NB4 (cell line): ENCODE measurements at regions not wholly inside any gene's neighbourhood (a gene's known extent, or its start where the extent isn't known, plus 50 kb on each side); places are given as distances from the start of the nearest gene placed in this dataset.

Experiments used
- DNase-seq: peaks from one replicate; pipeline ENCODE4 v3.0.0; 2010; ENCODE audit warnings: low read depth
- H3K4me3 ChIP-seq: one replicate; pipeline ENCODE4 v1.5.1; 2011; ENCODE audit warnings: mild to moderate bottlenecking, low read depth, low read length, moderate library complexity
- MYC ChIP-seq: IDR thresholded peaks from 2 replicates; pipeline ENCODE4 v1.6.1; 2011; ENCODE audit warnings: low read depth, low read length
- POLR2A ChIP-seq: IDR thresholded peaks from 2 replicates; pipeline ENCODE4 v1.6.1; 2011; ENCODE audit warnings: mild to moderate bottlenecking; ENCODE audit not compliant: insufficient read length; ENCODE audit errors: extremely low read depth
- TF ChIP-seq, protein P1 (sequence below): IDR thresholded peaks from 2 replicates; pipeline ENCODE4 v1.6.1; 2011; ENCODE audit warnings: low read depth, low read length
- TF ChIP-seq, protein P2 (sequence below): IDR thresholded peaks from one replicate; pipeline ENCODE4 v1.5.1; 2012; ENCODE audit warnings: low read depth, low read length

DNA sequence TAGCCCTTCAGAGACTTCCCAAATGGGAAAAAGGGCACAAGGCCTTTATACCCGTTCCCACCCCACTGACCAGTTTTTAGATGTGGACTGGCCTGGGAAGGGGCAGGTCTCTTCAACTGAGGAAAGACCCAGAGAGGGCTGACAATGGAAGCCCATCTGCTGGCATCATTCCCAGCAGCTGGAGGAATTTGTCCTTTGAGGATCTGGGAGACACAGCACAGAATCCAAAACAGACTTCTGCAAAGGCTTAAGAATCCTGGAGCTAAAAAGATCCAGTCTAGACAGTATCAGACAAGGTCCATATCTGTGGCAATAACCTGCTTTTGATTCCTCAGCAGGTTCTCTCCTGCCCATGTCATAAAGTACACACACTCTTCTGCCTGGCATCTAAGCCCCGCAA is 329.2 kb downstream of the TMEM167A start:
- TF ChIP-seq POLR2A: no peak
- no peak for TF ChIP-seq MYC
- TF ChIP-seq, protein P1, sequence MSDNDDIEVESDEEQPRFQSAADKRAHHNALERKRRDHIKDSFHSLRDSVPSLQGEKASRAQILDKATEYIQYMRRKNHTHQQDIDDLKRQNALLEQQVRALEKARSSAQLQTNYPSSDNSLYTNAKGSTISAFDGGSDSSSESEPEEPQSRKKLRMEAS: no peak
- TF ChIP-seq, protein P2, sequence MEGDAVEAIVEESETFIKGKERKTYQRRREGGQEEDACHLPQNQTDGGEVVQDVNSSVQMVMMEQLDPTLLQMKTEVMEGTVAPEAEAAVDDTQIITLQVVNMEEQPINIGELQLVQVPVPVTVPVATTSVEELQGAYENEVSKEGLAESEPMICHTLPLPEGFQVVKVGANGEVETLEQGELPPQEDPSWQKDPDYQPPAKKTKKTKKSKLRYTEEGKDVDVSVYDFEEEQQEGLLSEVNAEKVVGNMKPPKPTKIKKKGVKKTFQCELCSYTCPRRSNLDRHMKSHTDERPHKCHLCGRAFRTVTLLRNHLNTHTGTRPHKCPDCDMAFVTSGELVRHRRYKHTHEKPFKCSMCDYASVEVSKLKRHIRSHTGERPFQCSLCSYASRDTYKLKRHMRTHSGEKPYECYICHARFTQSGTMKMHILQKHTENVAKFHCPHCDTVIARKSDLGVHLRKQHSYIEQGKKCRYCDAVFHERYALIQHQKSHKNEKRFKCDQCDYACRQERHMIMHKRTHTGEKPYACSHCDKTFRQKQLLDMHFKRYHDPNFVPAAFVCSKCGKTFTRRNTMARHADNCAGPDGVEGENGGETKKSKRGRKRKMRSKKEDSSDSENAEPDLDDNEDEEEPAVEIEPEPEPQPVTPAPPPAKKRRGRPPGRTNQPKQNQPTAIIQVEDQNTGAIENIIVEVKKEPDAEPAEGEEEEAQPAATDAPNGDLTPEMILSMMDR: no peak
- no peak for DNase-seq
- no peak overlapping the region for H3K4me3 ChIP-seq

DNA sequence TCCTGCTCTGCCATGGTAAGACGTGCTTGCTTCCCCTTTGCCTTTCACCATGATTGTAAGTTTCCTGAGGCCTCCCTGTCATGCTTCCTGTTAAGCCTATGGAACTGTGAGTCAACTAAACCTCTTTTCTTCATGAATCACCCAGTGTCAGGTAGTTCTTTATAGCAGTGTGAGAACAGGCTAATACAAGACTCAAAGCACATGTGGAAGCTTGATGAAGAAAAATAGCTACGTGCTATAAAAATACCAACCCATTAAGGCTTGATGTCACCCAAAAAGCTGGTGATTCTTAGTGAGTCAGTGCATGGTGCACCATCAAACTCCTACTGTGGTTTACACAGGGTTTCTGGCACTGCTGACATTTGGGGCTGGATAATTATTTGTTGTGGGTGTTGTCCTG is 332.2 kb downstream of the TMEM167A start:
- TF ChIP-seq, protein P1: no peak
- TF ChIP-seq, protein P2: no peak
- TF ChIP-seq MYC: no peak
- no peak for TF ChIP-seq POLR2A
- no peak for DNase-seq
- H3K4me3 ChIP-seq: no peak overlapping the region

DNA sequence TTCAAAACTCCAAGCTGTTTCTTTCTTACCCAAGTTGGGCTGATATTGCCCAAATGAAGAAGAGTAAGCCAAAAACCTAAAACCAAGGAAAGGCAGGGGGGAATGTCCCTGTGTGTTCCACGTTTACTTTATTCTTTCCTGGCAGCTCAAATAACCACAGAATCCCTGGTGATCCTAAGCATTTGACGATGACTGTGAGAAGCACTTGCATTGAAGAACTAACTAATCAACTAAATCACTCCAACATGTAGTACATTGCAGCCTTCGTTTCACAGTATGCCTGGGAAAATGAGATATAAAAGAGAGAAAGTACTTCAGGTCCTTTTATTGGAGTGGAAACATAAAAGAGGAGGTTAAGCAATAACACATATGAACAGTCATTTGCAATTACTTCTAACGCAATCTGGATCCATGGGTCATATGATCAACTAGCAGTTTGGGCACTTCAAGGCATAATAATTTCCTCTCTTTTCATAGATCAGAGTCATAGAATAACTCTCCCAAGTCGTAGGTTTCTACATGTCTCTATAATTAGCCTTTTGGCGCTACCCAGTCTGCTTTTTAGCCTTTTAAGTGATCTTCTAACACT is 338.4 kb downstream of the TMEM167A start:
- DNase-seq: no peak
- H3K4me3 ChIP-seq: no peak overlapping the region
- TF ChIP-seq MYC (no peak), POLR2A (no peak)
- TF ChIP-seq, protein P1: no peak
- TF ChIP-seq, protein P2: no peak

DNA sequence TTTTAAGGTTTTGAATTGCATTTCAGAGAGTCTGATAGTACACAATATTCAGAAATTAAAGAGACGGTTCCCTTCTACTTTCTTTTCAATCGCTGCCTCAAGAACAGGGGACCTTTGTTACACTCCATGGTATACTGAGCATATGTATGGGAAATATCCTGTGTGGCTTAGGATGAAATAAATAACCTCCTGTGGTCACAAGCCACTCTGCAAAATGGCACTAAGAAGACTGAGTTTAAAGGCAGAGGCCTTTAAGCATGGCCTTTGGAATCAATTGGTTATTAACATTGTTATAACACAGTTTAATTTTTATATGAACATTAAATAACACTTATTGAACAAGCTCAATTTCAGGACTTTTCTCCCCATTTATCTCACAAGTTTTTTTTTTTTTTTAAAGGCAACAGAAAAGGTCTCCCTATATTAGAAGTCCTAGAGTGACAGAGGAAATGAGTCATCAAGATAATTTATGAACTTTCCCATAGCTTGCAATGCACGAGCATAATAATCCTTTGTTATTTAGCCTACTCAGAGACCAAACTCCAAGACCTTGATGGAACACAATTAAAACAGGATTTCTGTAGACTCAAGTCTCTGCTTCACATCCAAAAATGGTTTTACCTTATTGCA is 341.9 kb downstream of the TMEM167A start:
- no peak for TF ChIP-seq MYC
- TF ChIP-seq, protein P2: no peak
- TF ChIP-seq, protein P1: no peak
- TF ChIP-seq POLR2A: no peak
- peak; percentile 26 for DNase-seq
- H3K4me3 ChIP-seq: no peak overlapping the region

DNA sequence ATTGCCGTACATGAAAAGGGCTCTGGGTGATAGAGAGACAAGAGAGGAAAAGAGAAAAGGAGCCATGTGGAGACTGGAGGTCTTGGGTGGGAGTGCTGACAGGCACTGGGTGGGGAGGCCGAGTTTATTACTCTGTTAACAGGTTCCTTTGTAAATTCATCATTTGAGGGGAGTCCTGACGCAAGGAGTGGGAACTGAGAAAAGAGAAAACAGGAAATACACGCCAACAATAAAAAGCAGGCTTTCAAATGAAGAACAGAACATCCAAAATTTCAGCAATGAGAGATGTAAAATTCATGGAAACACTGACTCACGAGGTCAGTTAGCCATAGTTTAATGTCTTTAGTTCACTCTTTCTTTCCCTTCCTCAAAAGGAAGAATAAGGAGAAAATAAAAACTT is 342.8 kb downstream of the TMEM167A start:
- TF ChIP-seq MYC: no peak
- TF ChIP-seq POLR2A: no peak
- TF ChIP-seq, protein P2: no peak
- TF ChIP-seq, protein P1: no peak
- DNase-seq: no peak
- H3K4me3 ChIP-seq: no peak overlapping the region
